ENCODE measurements at regions not wholly inside any gene's neighbourhood (a gene's known extent, or its start where the extent isn't known, plus 50 kb on each side); places are given as distances from the start of the nearest gene placed in this dataset.

GRCh38 chrX:128781506-128781905, 729.3 kb upstream of the ACTRT1 start:
- Histone ChIP-seq H3K27ac (ENCODE audit: low read depth, low read length, poor library complexity, severe bottlenecking) (peak overlapping the region; percentile 55), H3K27me3 (replicated peaks; ENCODE audit: insufficient read depth, low read depth, low read length, poor library complexity) (no peaks in the 10 kb centered on the region), H3K4me3 (ENCODE audit: low read depth, low read length, poor library complexity, severe bottlenecking) (no peak overlapping the region), H3K9me3 (ENCODE audit: low read depth, low read length, poor library complexity, severe bottlenecking) (no peaks in the 10 kb centered on the region), H3K4me1 (ENCODE audit: insufficient read depth, low read length, poor library complexity, severe bottlenecking) (peaks cover 7% of the 10 kb centered on the region), H3K36me3 (ENCODE audit: insufficient read depth, low read length, poor library complexity, severe bottlenecking) (no peaks in the 10 kb centered on the region)
- CTCF ChIA-PET: no interaction called here
- DNase-seq (ENCODE audit: low spot score): peak; percentile 81
- TF ChIP-seq CTCF (conservative IDR thresholded peaks at IDR 0.05; ENCODE audit: low read depth, low read length) (peak; percentile 62), EZH2 (IDR thresholded peaks at IDR 0.05; ENCODE audit: borderline replicate concordance, low read depth, low read length, poor library complexity, severe bottlenecking) (no peak)
- no TSS peak for BruUV-seq (replicated peaks)
- intact Hi-C loops (cut with micrococcal nuclease; ENCODE audit: unreplicated experiment): loop anchor here (5.0 kb wide), 2 partner anchors 264 to 674 kb away; no protein-coding TSS in a partner anchor
- POLR2A ChIA-PET (ENCODE audit: low non-redundant PET): no interaction called here

- no TSS peak for BruUV-seq (replicated peaks)
- POLR2A ChIA-PET (ENCODE audit: low non-redundant PET): no interaction called here
- no peaks in the 10 kb centered on the region for H3K9me3 ChIP-seq (ENCODE audit: low read depth, low read length, poor library complexity, severe bottlenecking)
- CTCF ChIA-PET: no interaction called here
- intact Hi-C loops (cut with micrococcal nuclease; ENCODE audit: unreplicated experiment): loop anchor here (5.0 kb wide), 2 partner anchors 264 to 674 kb away; no protein-coding TSS in a partner anchor
- no peak for TF ChIP-seq EZH2 (IDR thresholded peaks at IDR 0.05; ENCODE audit: borderline replicate concordance, low read depth, low read length, poor library complexity, severe bottlenecking)
- TF ChIP-seq CTCF (conservative IDR thresholded peaks at IDR 0.05; ENCODE audit: low read depth, low read length): no peak
- H3K27me3 ChIP-seq (replicated peaks; ENCODE audit: insufficient read depth, low read depth, low read length, poor library complexity): no peaks in the 10 kb centered on the region
- DNase-seq (ENCODE audit: low spot score): no peak
- no peaks in the 10 kb centered on the region for H3K36me3 ChIP-seq (ENCODE audit: insufficient read depth, low read length, poor library complexity, severe bottlenecking)
- H3K4me1 ChIP-seq (ENCODE audit: insufficient read depth, low read length, poor library complexity, severe bottlenecking): peaks cover 7% of the 10 kb centered on the region
- no peak overlapping the region for H3K4me3 ChIP-seq (ENCODE audit: low read depth, low read length, poor library complexity, severe bottlenecking)
- H3K27ac ChIP-seq (ENCODE audit: low read depth, low read length, poor library complexity, severe bottlenecking): peak overlapping the region; percentile 8
These were observed 728.7 kb upstream of the ACTRT1 start for GRCh38 chrX:128780934-128781333.

- no TSS peak for BruUV-seq (replicated peaks)
- ChIA-PET POLR2A (ENCODE audit: low non-redundant PET) (no interaction called here), CTCF (no interaction called here)
- H3K9me3 ChIP-seq (ENCODE audit: low read depth, low read length, poor library complexity, severe bottlenecking): peaks cover 13% of the 10 kb centered on the region
- TF ChIP-seq CTCF (conservative IDR thresholded peaks at IDR 0.05; ENCODE audit: low read depth, low read length) (no peak), EZH2 (IDR thresholded peaks at IDR 0.05; ENCODE audit: borderline replicate concordance, low read depth, low read length, poor library complexity, severe bottlenecking) (no peak)
- DNase-seq (ENCODE audit: low spot score): no peak
- H3K4me3 ChIP-seq (ENCODE audit: low read depth, low read length, poor library complexity, severe bottlenecking): no peak overlapping the region
- H3K36me3 ChIP-seq (ENCODE audit: insufficient read depth, low read length, poor library complexity, severe bottlenecking): no peaks in the 10 kb centered on the region
- H3K27me3 ChIP-seq (replicated peaks; ENCODE audit: insufficient read depth, low read depth, low read length, poor library complexity): no peaks in the 10 kb centered on the region
- intact Hi-C loops (cut with micrococcal nuclease; ENCODE audit: unreplicated experiment): no loop called here
- H3K4me1 ChIP-seq (ENCODE audit: insufficient read depth, low read length, poor library complexity, severe bottlenecking): peaks cover 2% of the 10 kb centered on the region
- H3K27ac ChIP-seq (ENCODE audit: low read depth, low read length, poor library complexity, severe bottlenecking): no peak overlapping the region
These were observed 717.3 kb upstream of the ACTRT1 start for GRCh38 chrX:128769495-128769894.
